OCI-LY7 (cell line): ENCODE measurements at regions not wholly inside any gene's neighbourhood (a gene's known extent, or its start where the extent isn't known, plus 50 kb on each side); places are given as distances from the start of the nearest gene placed in this dataset.
"Not testable (repeated sequence)": the region's sequence is repeated elsewhere in the genome, so short reads cannot be mapped to it uniquely, and the experiment has no call there.

Experiments used
- BruUV-seq: library from RNA; stranded (reverse); fragments of 400-500 nt; replicated peaks from 2 replicates; lab custom pipeline; 2021; lab: Mats Ljungman, UMichigan
- CTCF ChIA-PET: fragments of 300-600 bp; sonication (Branson Sonifier 250); formaldehyde crosslinking; loops from one replicate; lab custom pipeline; 2022; ENCODE audit warnings: antibody characterized with exemption; ENCODE audit not compliant: unreplicated experiment; lab: Charles Lee
- POLR2A ChIA-PET: fragments of 300-600 bp; sonication (Branson Sonifier 250); formaldehyde crosslinking; loops from one replicate; lab custom pipeline; 2022; ENCODE audit warnings: antibody characterized with exemption; lab: Charles Lee
- DNase-seq: peaks from one replicate; pipeline ENCODE4 v3.0.0-alpha.2; 2015; ENCODE audit warnings: low spot score
- H2AFZ ChIP-seq: fragments of 200-600 bp; sonication (generic), shearing (Covaris generic); 2 replicates; pipeline ENCODE4 v1.6.1; 2014; ENCODE audit warnings: mild to moderate bottlenecking, antibody characterized with exemption, low read length, moderate library complexity
- H3K27ac ChIP-seq: fragments of 200-600 bp; sonication (generic); 2 replicates; pipeline ENCODE4 v1.5.1; 2014; ENCODE audit warnings: mixed run types, low read depth, mild to moderate bottlenecking, moderate library complexity, low read length, inconsistent platforms; ENCODE audit not compliant: poor library complexity, severe bottlenecking
- H3K36me3 ChIP-seq: fragments of 200-600 bp; sonication (generic); 2 replicates; pipeline ENCODE4 v1.6.1; 2014; ENCODE audit warnings: mild to moderate bottlenecking, antibody characterized with exemption, low read length, moderate library complexity, mixed read lengths; ENCODE audit not compliant: insufficient read depth
- H3K4me1 ChIP-seq: fragments of 200-600 bp; sonication (generic); 2 replicates; pipeline ENCODE4 v1.5.1; 2014; ENCODE audit warnings: mild to moderate bottlenecking, low read length; ENCODE audit not compliant: insufficient read depth, poor library complexity, severe bottlenecking
- H3K4me2 ChIP-seq: fragments of 200-600 bp; sonication (generic); 2 replicates; pipeline ENCODE4 v1.6.1; 2014; ENCODE audit warnings: mild to moderate bottlenecking, low read length
- H3K4me3 ChIP-seq: fragments of 200-600 bp; sonication (generic); 2 replicates; pipeline ENCODE4 v1.5.1; 2014; ENCODE audit warnings: mild to moderate bottlenecking, low read depth, low read length; ENCODE audit not compliant: poor library complexity, severe bottlenecking
- H3K79me2 ChIP-seq: fragments of 200-600 bp; sonication (generic); 2 replicates; pipeline ENCODE4 v1.6.1; 2016; ENCODE audit warnings: low read depth, mild to moderate bottlenecking, low read length, moderate library complexity, mixed read lengths; ENCODE audit not compliant: insufficient read depth
- H3K9me2 ChIP-seq: fragments of 200-600 bp; sonication (generic); 2 replicates; pipeline ENCODE4 v1.6.1; 2016; ENCODE audit warnings: mild to moderate bottlenecking, low read length, mixed read lengths; ENCODE audit not compliant: insufficient read depth
- H3K9me3 ChIP-seq: fragments of 200-600 bp; sonication (generic); 2 replicates; pipeline ENCODE4 v1.6.1; 2014; ENCODE audit warnings: mild to moderate bottlenecking, mixed run types, low read length, mixed read lengths
- H4K20me1 ChIP-seq: fragments of 200-600 bp; sonication (generic); 2 replicates; pipeline ENCODE4 v1.6.1; 2014; ENCODE audit warnings: mild to moderate bottlenecking, antibody characterized with exemption, low read length, moderate library complexity, mixed read lengths; ENCODE audit not compliant: insufficient read depth
- EZH2phosphoT487 ChIP-seq: fragments of 200-600 bp; sonication (generic); IDR thresholded peaks from 2 replicates; pipeline ENCODE4 v1.6.1; 2018; ENCODE audit warnings: low read depth, borderline replicate concordance, mild to moderate bottlenecking, mixed run types, antibody characterized with exemption, low read length, moderate library complexity, mixed read lengths
- intact Hi-C: fragments of 100-400 bp; cut with micrococcal nuclease; formaldehyde crosslinking; loops from one replicate; pipeline ENCODE4 v1.10.0; 2022; ENCODE audit not compliant: unreplicated experiment
- TF ChIP-seq, protein P1 (sequence below): fragments of 200-600 bp; sonication (generic); conservative IDR thresholded peaks from 2 replicates; pipeline ENCODE4 v1.5.1; 2014; ENCODE audit warnings: mild to moderate bottlenecking, antibody characterized with exemption, low read length, moderate library complexity, mixed read lengths

- no peak overlapping the region for H3K4me3 ChIP-seq
- H4K20me1 ChIP-seq: no peaks in the 10 kb centered on the region
- no TSS peak for BruUV-seq
- H3K27ac ChIP-seq: no peak overlapping the region
- no peak overlapping the region for H3K4me2 ChIP-seq
- no peaks in the 10 kb centered on the region for H3K9me3 ChIP-seq
- H3K79me2 ChIP-seq: no peaks in the 10 kb centered on the region
- H3K36me3 ChIP-seq: no peaks in the 10 kb centered on the region
- no peak for DNase-seq
- TF ChIP-seq EZH2phosphoT487: no peak
- TF ChIP-seq, protein P1, sequence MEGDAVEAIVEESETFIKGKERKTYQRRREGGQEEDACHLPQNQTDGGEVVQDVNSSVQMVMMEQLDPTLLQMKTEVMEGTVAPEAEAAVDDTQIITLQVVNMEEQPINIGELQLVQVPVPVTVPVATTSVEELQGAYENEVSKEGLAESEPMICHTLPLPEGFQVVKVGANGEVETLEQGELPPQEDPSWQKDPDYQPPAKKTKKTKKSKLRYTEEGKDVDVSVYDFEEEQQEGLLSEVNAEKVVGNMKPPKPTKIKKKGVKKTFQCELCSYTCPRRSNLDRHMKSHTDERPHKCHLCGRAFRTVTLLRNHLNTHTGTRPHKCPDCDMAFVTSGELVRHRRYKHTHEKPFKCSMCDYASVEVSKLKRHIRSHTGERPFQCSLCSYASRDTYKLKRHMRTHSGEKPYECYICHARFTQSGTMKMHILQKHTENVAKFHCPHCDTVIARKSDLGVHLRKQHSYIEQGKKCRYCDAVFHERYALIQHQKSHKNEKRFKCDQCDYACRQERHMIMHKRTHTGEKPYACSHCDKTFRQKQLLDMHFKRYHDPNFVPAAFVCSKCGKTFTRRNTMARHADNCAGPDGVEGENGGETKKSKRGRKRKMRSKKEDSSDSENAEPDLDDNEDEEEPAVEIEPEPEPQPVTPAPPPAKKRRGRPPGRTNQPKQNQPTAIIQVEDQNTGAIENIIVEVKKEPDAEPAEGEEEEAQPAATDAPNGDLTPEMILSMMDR: no peak
- no peaks in the 10 kb centered on the region for H3K9me2 ChIP-seq
- intact Hi-C loops: no loop called here
- CTCF ChIA-PET: no interaction called here
- H2AFZ ChIP-seq: no peak overlapping the region
- POLR2A ChIA-PET: no interaction called here
- H3K4me1 ChIP-seq: no peaks in the 10 kb centered on the region
These were observed 488.0 kb upstream of the POM121L12 start for GRCh38 chr7:52547308-52547910.

- H2AFZ ChIP-seq, DNase-seq, BruUV-seq, H3K79me2 ChIP-seq, POLR2A ChIA-PET, H3K27ac ChIP-seq, CTCF ChIA-PET, H3K9me2 ChIP-seq, H3K4me1 ChIP-seq, H3K4me3 ChIP-seq, H3K36me3 ChIP-seq, H3K9me3 ChIP-seq, intact Hi-C loops, H4K20me1 ChIP-seq, H3K4me2 ChIP-seq: not testable (repeated sequence)
These were observed 494.2 kb upstream of the POM121L12 start for GRCh38 chr7:52541198-52541765.

- no peaks in the 10 kb centered on the region for H3K9me2 ChIP-seq
- DNase-seq: no peak
- intact Hi-C loops: no loop called here
- BruUV-seq: no TSS peak
- no peak overlapping the region for H2AFZ ChIP-seq
- H4K20me1 ChIP-seq: no peaks in the 10 kb centered on the region
- H3K9me3 ChIP-seq: no peaks in the 10 kb centered on the region
- no peak overlapping the region for H3K4me2 ChIP-seq
- no peaks in the 10 kb centered on the region for H3K79me2 ChIP-seq
- no peaks in the 10 kb centered on the region for H3K36me3 ChIP-seq
- TF ChIP-seq EZH2phosphoT487: no peak
- TF ChIP-seq, protein P1: no peak
- POLR2A ChIA-PET: no interaction called here
- H3K4me3 ChIP-seq: no peak overlapping the region
- CTCF ChIA-PET: no interaction called here
- H3K27ac ChIP-seq: no peak overlapping the region
- no peaks in the 10 kb centered on the region for H3K4me1 ChIP-seq
These were observed 495.4 kb upstream of the POM121L12 start for GRCh38 chr7:52540041-52540440.
